HT1080 (cell line): ENCODE measurements at regions not wholly inside any gene's neighbourhood (a gene's known extent, or its start where the extent isn't known, plus 50 kb on each side); places are given as distances from the start of the nearest gene placed in this dataset.
"Not testable (repeated sequence)": the region's sequence is repeated elsewhere in the genome, so short reads cannot be mapped to it uniquely, and the experiment has no call there.

ENCODE experiments used
- DNase-seq: peaks from one replicate; pipeline ENCODE4 v3.0.0-alpha.2; 2015; ENCODE audit warnings: low read depth

GRCh38 chr10:125554753-125555152 lies 128.2 kb downstream of the TEX36 start:
- no peak for DNase-seq

- DNase-seq = no peak
Measured at GRCh38 chr10:125554016-125554703, 128.8 kb downstream of the TEX36 start.

- DNase-seq = no peak
Measured at GRCh38 chr10:125553091-125553490, 129.9 kb downstream of the TEX36 start.

- DNase-seq = no peak
Measured at GRCh38 chr10:125551247-125551646, 131.7 kb downstream of the TEX36 start.

- no peak for DNase-seq
Measured at GRCh38 chr10:125550362-125550761, 132.6 kb downstream of the TEX36 start.

- no peak for DNase-seq
Measured at GRCh38 chr10:125549653-125550052, 133.3 kb downstream of the TEX36 start.

- DNase-seq = no peak
Measured at GRCh38 chr10:125548878-125549277, 134.1 kb downstream of the TEX36 start.

- no peak for DNase-seq
Measured at GRCh38 chr10:125548356-125548755, 134.6 kb downstream of the TEX36 start.

- DNase-seq = no peak
Measured at GRCh38 chr10:125547010-125547650, 135.8 kb downstream of the TEX36 start.

- no peak for DNase-seq
Measured at GRCh38 chr10:125543796-125544195, 139.2 kb downstream of the TEX36 start.

GRCh38 chr10:125538947-125539731 lies 143.8 kb downstream of the TEX36 start:
- no peak for DNase-seq

GRCh38 chr10:125536236-125536635 lies 146.7 kb downstream of the TEX36 start:
- no peak for DNase-seq

- DNase-seq = no peak
Measured at GRCh38 chr10:125535559-125535958, 147.4 kb downstream of the TEX36 start.

- DNase-seq = no peak
Measured at GRCh38 chr10:125534515-125534914, 148.4 kb downstream of the TEX36 start.

- no peak for DNase-seq
Measured at GRCh38 chr10:125533866-125534265, 149.1 kb downstream of the TEX36 start.

GRCh38 chr10:125531465-125531864 lies 151.5 kb downstream of the TEX36 start:
- DNase-seq = no peak

GRCh38 chr10:125523347-125523746 lies 159.6 kb downstream of the TEX36 start:
- no peak for DNase-seq

GRCh38 chr10:125521721-125522680 lies 161.0 kb downstream of the TEX36 start:
- peak; percentile 49 for DNase-seq

GRCh38 chr10:125520968-125521367 lies 162.0 kb downstream of the TEX36 start:
- DNase-seq = no peak

GRCh38 chr10:125518397-125518796 lies 164.6 kb downstream of the TEX36 start:
- not testable (repeated sequence) for DNase-seq

- no peak for DNase-seq
Measured at GRCh38 chr10:125515571-125515970, 167.4 kb downstream of the TEX36 start.
